ENCODE measurements at regions not wholly inside any gene's neighbourhood (a gene's known extent, or its start where the extent isn't known, plus 50 kb on each side); places are given as distances from the start of the nearest gene placed in this dataset.

- no peak for DNase-seq (ENCODE audit: low read depth in 3 of 3)
These were observed 443.3 kb downstream of the CDK5RAP2 start for GRCh38 chr9:120136696-120137095.

- DNase-seq (ENCODE audit: low read depth in 3 of 3), result no peak
These were observed 462.9 kb downstream of the CDK5RAP2 start for GRCh38 chr9:120117081-120117480.

- no peak for DNase-seq (ENCODE audit: low read depth in 3 of 3)
These were observed 469.4 kb downstream of the CDK5RAP2 start for GRCh38 chr9:120110520-120110919.

GRCh38 chr9:120109242-120109641 lies 470.7 kb downstream of the CDK5RAP2 start:
- DNase-seq (ENCODE audit: low read depth in 3 of 3), result no peak

- no peak for DNase-seq (ENCODE audit: low read depth in 3 of 3)
These were observed 472.8 kb downstream of the CDK5RAP2 start for GRCh38 chr9:120107138-120107537.

- no peak for DNase-seq (ENCODE audit: low read depth in 3 of 3)
These were observed 475.2 kb downstream of the CDK5RAP2 start for GRCh38 chr9:120104771-120105170.

GRCh38 chr9:120100595-120100994 lies 479.4 kb downstream of the CDK5RAP2 start:
- DNase-seq (ENCODE audit: low read depth in 3 of 3), result no peak

- DNase-seq (ENCODE audit: low read depth in 3 of 3), result no peak
These were observed 480.9 kb downstream of the CDK5RAP2 start for GRCh38 chr9:120099065-120099464.

- no peak for DNase-seq (ENCODE audit: low read depth in 3 of 3)
These were observed 481.4 kb downstream of the CDK5RAP2 start for GRCh38 chr9:120098584-120098983.

GRCh38 chr9:120091206-120091605 lies 488.8 kb downstream of the CDK5RAP2 start:
- DNase-seq (ENCODE audit: low read depth in 3 of 3), result no peak

GRCh38 chr9:120080849-120081248 lies 499.1 kb downstream of the CDK5RAP2 start:
- no peak for DNase-seq (ENCODE audit: low read depth in 3 of 3)

- no peak for DNase-seq (ENCODE audit: low read depth in 3 of 3)
These were observed 501.9 kb downstream of the CDK5RAP2 start for GRCh38 chr9:120078112-120078511.

- no peak for DNase-seq (ENCODE audit: low read depth in 3 of 3)
These were observed 508.2 kb downstream of the CDK5RAP2 start for GRCh38 chr9:120071760-120072159.

GRCh38 chr9:120066315-120066714 lies 513.7 kb downstream of the CDK5RAP2 start:
- DNase-seq (ENCODE audit: low read depth in 3 of 3), result no peak

- DNase-seq (ENCODE audit: low read depth in 3 of 3), result no peak
These were observed 514.8 kb downstream of the CDK5RAP2 start for GRCh38 chr9:120065151-120065550.

GRCh38 chr9:120045011-120045410 lies 535.0 kb downstream of the CDK5RAP2 start:
- DNase-seq (ENCODE audit: low read depth in 3 of 3), result no peak

GRCh38 chr9:120043448-120043847 lies 536.5 kb downstream of the CDK5RAP2 start:
- DNase-seq (ENCODE audit: low read depth in 3 of 3), result no peak

GRCh38 chr9:120040896-120041295 lies 539.1 kb downstream of the CDK5RAP2 start:
- no peak for DNase-seq (ENCODE audit: low read depth in 3 of 3)

- DNase-seq (ENCODE audit: low read depth in 3 of 3), result no peak
These were observed 541.6 kb downstream of the CDK5RAP2 start for GRCh38 chr9:120038342-120038741.

- no peak for DNase-seq (ENCODE audit: low read depth in 3 of 3)
These were observed 547.3 kb downstream of the CDK5RAP2 start for GRCh38 chr9:120032639-120033038.

GRCh38 chr9:120030847-120031246 lies 549.1 kb downstream of the CDK5RAP2 start:
- no peak for DNase-seq (ENCODE audit: low read depth in 3 of 3)

GRCh38 chr9:120018550-120018949 lies 561.4 kb downstream of the CDK5RAP2 start:
- DNase-seq (ENCODE audit: low read depth in 3 of 3), result no peak

GRCh38 chr9:120018037-120018436 lies 561.9 kb downstream of the CDK5RAP2 start:
- no peak for DNase-seq (ENCODE audit: low read depth in 3 of 3)

- no peak for DNase-seq (ENCODE audit: low read depth in 3 of 3)
These were observed 563.7 kb downstream of the CDK5RAP2 start for GRCh38 chr9:120016231-120016630.

GRCh38 chr9:120014796-120015195 lies 565.2 kb downstream of the CDK5RAP2 start:
- no peak for DNase-seq (ENCODE audit: low read depth in 3 of 3)

Measured in stimulated activated CD4-positive, alpha-beta T cell treated with anti-CD3 and anti-CD28 coated beads, TNF-alpha, amount 100 ng/mL, for 48 hours (primary cell).